DMS114 treated with DMSO at 0.1 percent for 48 hours (cell line): ENCODE measurements at regions not wholly inside any gene's neighbourhood (a gene's known extent, or its start where the extent isn't known, plus 50 kb on each side); places are given as distances from the start of the nearest gene placed in this dataset.

ENCODE experiments used
- DNase-seq: peaks from one replicate; lab custom pipeline; 2025; ENCODE audit not compliant: unreplicated experiment; lab: John Stamatoyannopoulos, UW

- no peak for DNase-seq
Measured at GRCh38 chr5:101937041-101937440, 359.0 kb downstream of the SLCO4C1 start.

- no peak for DNase-seq
Measured at GRCh38 chr5:101935086-101935485, 361.0 kb downstream of the SLCO4C1 start.

GRCh38 chr5:101932599-101932998 is 363.5 kb downstream of the SLCO4C1 start:
- DNase-seq, result no peak

GRCh38 chr5:101929628-101930027 is 366.5 kb downstream of the SLCO4C1 start:
- no peak for DNase-seq

GRCh38 chr5:101917166-101917565 is 378.9 kb downstream of the SLCO4C1 start:
- no peak for DNase-seq

- DNase-seq, result no peak
Measured at GRCh38 chr5:101915554-101915953, 380.5 kb downstream of the SLCO4C1 start.

GRCh38 chr5:101904736-101905135 is 391.3 kb downstream of the SLCO4C1 start:
- no peak for DNase-seq

- DNase-seq, result no peak
Measured at GRCh38 chr5:101897914-101898313, 398.2 kb downstream of the SLCO4C1 start.

GRCh38 chr5:101894985-101895384 is 401.1 kb downstream of the SLCO4C1 start:
- DNase-seq, result no peak

GRCh38 chr5:101878190-101878589 is 417.9 kb downstream of the SLCO4C1 start:
- DNase-seq, result no peak

- no peak for DNase-seq
Measured at GRCh38 chr5:101877451-101877850, 418.6 kb downstream of the SLCO4C1 start.

GRCh38 chr5:101866473-101866872 is 429.6 kb downstream of the SLCO4C1 start:
- no peak for DNase-seq

- DNase-seq, result no peak
Measured at GRCh38 chr5:101860563-101860962, 435.5 kb downstream of the SLCO4C1 start.

GRCh38 chr5:101860145-101860544 is 435.9 kb downstream of the SLCO4C1 start:
- no peak for DNase-seq

- no peak for DNase-seq
Measured at GRCh38 chr5:101846496-101846895, 449.6 kb downstream of the SLCO4C1 start.

- DNase-seq, result no peak
Measured at GRCh38 chr5:101843055-101843454, 453.0 kb downstream of the SLCO4C1 start.

GRCh38 chr5:101838435-101838834 is 457.6 kb downstream of the SLCO4C1 start:
- no peak for DNase-seq

GRCh38 chr5:101829255-101829654 is 466.8 kb downstream of the SLCO4C1 start:
- no peak for DNase-seq

GRCh38 chr5:101811466-101811865 is 484.6 kb downstream of the SLCO4C1 start:
- DNase-seq, result no peak

- DNase-seq, result no peak
Measured at GRCh38 chr5:101806410-101806809, 489.7 kb downstream of the SLCO4C1 start.

- DNase-seq, result no peak
Measured at GRCh38 chr5:101796427-101796826, 499.7 kb downstream of the SLCO4C1 start.

GRCh38 chr5:101788797-101789196 is 507.3 kb downstream of the SLCO4C1 start:
- DNase-seq, result no peak

- DNase-seq, result no peak
Measured at GRCh38 chr5:101785090-101785489, 511.0 kb downstream of the SLCO4C1 start.
